Smooth muscle cell (in vitro differentiated cells): ENCODE measurements at regions not wholly inside any gene's neighbourhood (a gene's known extent, or its start where the extent isn't known, plus 50 kb on each side); places are given as distances from the start of the nearest gene placed in this dataset.

ENCODE experiments used
- DNase-seq: peaks from one replicate; lab custom pipeline; 2025; ENCODE audit not compliant: unreplicated experiment; lab: John Stamatoyannopoulos, UW
- H2AFZ ChIP-seq: fragments of 200-600 bp; sonication (generic); 2 replicates; pipeline ENCODE4 v1.6.0; 2016; ENCODE audit warnings: antibody characterized with exemption, low read depth, mild to moderate bottlenecking
- H3F3A ChIP-seq: fragments of 200-600 bp; sonication (generic); 2 replicates; pipeline ENCODE4 v1.6.0; 2017; ENCODE audit warnings: antibody characterized with exemption, low read depth
- H3K27ac ChIP-seq: fragments of 200-600 bp; sonication (generic); 2 replicates; pipeline ENCODE4 v1.5.1; 2016; ENCODE audit warnings: low read depth, mild to moderate bottlenecking
- H3K27me3 ChIP-seq: fragments of 200-600 bp; sonication (generic); 2 replicates; pipeline ENCODE4 v1.6.1; 2016; ENCODE audit warnings: low read depth, mild to moderate bottlenecking
- H3K36me3 ChIP-seq: fragments of 200-600 bp; sonication (generic); 2 replicates; pipeline ENCODE4 v1.5.1; 2016; ENCODE audit warnings: low read depth
- H3K4me1 ChIP-seq: fragments of 200-600 bp; sonication (generic); 2 replicates; pipeline ENCODE4 v1.5.1; 2016; ENCODE audit warnings: low read depth
- H3K4me2 ChIP-seq: fragments of 200-600 bp; sonication (generic); 2 replicates; pipeline ENCODE4 v1.6.0; 2016; ENCODE audit warnings: mild to moderate bottlenecking
- H3K4me3 ChIP-seq: fragments of 200-600 bp; sonication (generic); 2 replicates; pipeline ENCODE4 v1.5.1; 2016; ENCODE audit warnings: mild to moderate bottlenecking
- H3K79me2 ChIP-seq: fragments of 200-600 bp; sonication (generic); 2 replicates; pipeline ENCODE4 v1.6.0; 2016; ENCODE audit warnings: low read depth, mild to moderate bottlenecking
- H3K9ac ChIP-seq: fragments of 200-600 bp; sonication (generic); 2 replicates; pipeline ENCODE4 v1.6.0; 2016; ENCODE audit warnings: low read depth
- H3K9me3 ChIP-seq: fragments of 200-600 bp; sonication (generic); replicated peaks from 2 replicates; pipeline ENCODE4 v1.5.1; 2016; ENCODE audit warnings: low read depth
- H4K20me1 ChIP-seq: fragments of 200-600 bp; sonication (generic); 2 replicates; pipeline ENCODE4 v1.6.0; 2016; ENCODE audit warnings: low read depth
- CTCF ChIP-seq: fragments of 200-600 bp; sonication (generic); IDR thresholded peaks from 2 replicates; pipeline ENCODE4 v1.5.1; 2017; ENCODE audit warnings: borderline replicate concordance, mild to moderate bottlenecking, antibody characterized with exemption; ENCODE audit not compliant: insufficient read depth, poor library complexity, severe bottlenecking
- WGBS: methylation state at CpG from one replicate; pipeline ENCODE4 v1.1.7; 2016; ENCODE audit warnings: low lambda C conversion rate; 5-methylcytosine and 5-hydroxymethylcytosine counted together

- no peaks in the 10 kb centered on the region for H3K36me3 ChIP-seq
- no peak overlapping the region for H3K9ac ChIP-seq
- H3K27me3 ChIP-seq: no peaks in the 10 kb centered on the region
- no peak for DNase-seq
- no peaks in the 10 kb centered on the region for H3K4me1 ChIP-seq
- no peaks in the 10 kb centered on the region for H4K20me1 ChIP-seq
- TF ChIP-seq CTCF: no peak
- H3K27ac ChIP-seq: no peak overlapping the region
- H3K4me3 ChIP-seq: no peak overlapping the region
- WGBS: 94% methylated on average over 2 of the region's 2 CpGs
- H3K4me2 ChIP-seq: no peak overlapping the region
- H3F3A ChIP-seq: no peaks in the 10 kb centered on the region
- H3K79me2 ChIP-seq: no peaks in the 10 kb centered on the region
- H3K9me3 ChIP-seq: no peaks in the 10 kb centered on the region
- H2AFZ ChIP-seq: no peak overlapping the region
Observed at GRCh38 chr3:20811006-20811405, 625.0 kb upstream of the SGO1 start.

GRCh38 chr3:20810555-20810954 lies 624.5 kb upstream of the SGO1 start:
- Histone ChIP-seq H4K20me1 (no peaks in the 10 kb centered on the region), H3K36me3 (no peaks in the 10 kb centered on the region), H2AFZ (peak overlapping the region; percentile 62), H3K79me2 (no peaks in the 10 kb centered on the region), H3K27me3 (no peaks in the 10 kb centered on the region), H3K9me3 (no peaks in the 10 kb centered on the region), H3K4me1 (no peaks in the 10 kb centered on the region), H3K27ac (no peak overlapping the region), H3K4me2 (no peak overlapping the region), H3K9ac (no peak overlapping the region), H3K4me3 (no peak overlapping the region), H3F3A (no peaks in the 10 kb centered on the region)
- TF ChIP-seq CTCF: no peak
- no peak for DNase-seq

- H3K27me3 ChIP-seq: no peaks in the 10 kb centered on the region
Observed at GRCh38 chr3:20809356-20809755, 623.4 kb upstream of the SGO1 start.

More at GRCh38 chr3:20809356-20809755, 623.4 kb upstream of the SGO1 start:
- Histone ChIP-seq H3K27ac (no peak overlapping the region), H2AFZ (no peak overlapping the region), H3K9me3 (no peaks in the 10 kb centered on the region), H3K36me3 (no peaks in the 10 kb centered on the region), H3K4me1 (no peaks in the 10 kb centered on the region), H3K79me2 (no peaks in the 10 kb centered on the region), H4K20me1 (no peaks in the 10 kb centered on the region), H3K4me3 (no peak overlapping the region), H3K4me2 (no peak overlapping the region), H3F3A (no peaks in the 10 kb centered on the region), H3K9ac (no peak overlapping the region)
- 93% methylated on average over 3 of the region's 3 CpGs for WGBS
- TF ChIP-seq CTCF: no peak
- no peak for DNase-seq
